Urinary bladder (tissue), 3 donors: ENCODE measurements at regions not wholly inside any gene's neighbourhood (a gene's known extent, or its start where the extent isn't known, plus 50 kb on each side); places are given as distances from the start of the nearest gene placed in this dataset.

ENCODE experiments used
- DNase-seq: peaks from one replicate; pipeline ENCODE4 v3.0.0-alpha.2; 2015; ENCODE audit errors: extremely low spot score
- H3K27ac ChIP-seq: one replicate; pipeline ENCODE4 v1.5.1; 2013; ENCODE audit warnings: low read depth, mild to moderate bottlenecking, moderate library complexity
- H3K36me3 ChIP-seq: one replicate; pipeline ENCODE4 v1.6.1; 2013; ENCODE audit warnings: mild to moderate bottlenecking, moderate library complexity; ENCODE audit not compliant: insufficient read depth
- H3K4me1 ChIP-seq: one replicate; pipeline ENCODE4 v1.6.1; 2013; ENCODE audit warnings: mild to moderate bottlenecking, moderate library complexity; ENCODE audit not compliant: insufficient read depth
- H3K4me3 ChIP-seq: one replicate; pipeline ENCODE4 v1.5.1; 2013; ENCODE audit warnings: low read depth, low read length
- WGBS: extraction: QIAGEN DNeasy Blood & Tissue Kit; methylation state at CpG from one replicate; pipeline ENCODE4 v1.1.7; 2013; 5-methylcytosine and 5-hydroxymethylcytosine counted together
- donor health status: healthy with polysubstance abuse.
- donor health status: healthy.

- H3K36me3 ChIP-seq, result no peaks in the 10 kb centered on the region
- no peak overlapping the region for H3K4me3 ChIP-seq
- DNase-seq, result no peak
- H3K4me1 ChIP-seq, result no peaks in the 10 kb centered on the region
- WGBS, result 94% methylated on average over 2 of the region's 2 CpGs
- no peak overlapping the region for H3K27ac ChIP-seq
These were observed 442.8 kb upstream of the ARRDC4 start for GRCh38 chr15:97517737-97518136.

GRCh38 chr15:97520689-97521088 lies 439.8 kb upstream of the ARRDC4 start:
- no peak for DNase-seq
- Histone ChIP-seq H3K4me1 (no peaks in the 10 kb centered on the region), H3K36me3 (no peaks in the 10 kb centered on the region), H3K27ac (no peak overlapping the region), H3K4me3 (no peak overlapping the region)
- 70% methylated on average over 4 of the region's 4 CpGs for WGBS

GRCh38 chr15:97521381-97522285 lies 438.9 kb upstream of the ARRDC4 start:
- DNase-seq, result no peak
- Histone ChIP-seq H3K27ac (no peak overlapping the region), H3K36me3 (no peaks in the 10 kb centered on the region), H3K4me1 (no peaks in the 10 kb centered on the region), H3K4me3 (no peak overlapping the region)
- WGBS, result 42% methylated on average over 21 of the region's 21 CpGs

- DNase-seq, result no peak
- WGBS, result 77% methylated on average over 16 of the region's 16 CpGs
- Histone ChIP-seq H3K4me3 (no peak overlapping the region), H3K36me3 (no peaks in the 10 kb centered on the region), H3K27ac (no peak overlapping the region), H3K4me1 (no peaks in the 10 kb centered on the region)
These were observed 438.2 kb upstream of the ARRDC4 start for GRCh38 chr15:97522347-97522746.

- Histone ChIP-seq H3K4me1 (no peaks in the 10 kb centered on the region), H3K36me3 (no peaks in the 10 kb centered on the region), H3K4me3 (no peak overlapping the region), H3K27ac (no peak overlapping the region)
- DNase-seq, result no peak
These were observed 434.7 kb upstream of the ARRDC4 start for GRCh38 chr15:97525809-97526208.

GRCh38 chr15:97528238-97528637 lies 432.3 kb upstream of the ARRDC4 start:
- no peak overlapping the region for H3K4me3 ChIP-seq
- WGBS, result 87% methylated on average over 4 of the region's 4 CpGs

GRCh38 chr15:97545799-97546198 lies 414.7 kb upstream of the ARRDC4 start:
- WGBS, result 38% methylated on average over 1 of the region's 1 CpG
- no peaks in the 10 kb centered on the region for H3K36me3 ChIP-seq
- H3K4me1 ChIP-seq, result no peaks in the 10 kb centered on the region
- H3K4me3 ChIP-seq, result no peak overlapping the region
- DNase-seq, result no peak
- no peak overlapping the region for H3K27ac ChIP-seq

More at GRCh38 chr15:97528238-97528637, 432.3 kb upstream of the ARRDC4 start:
- no peak for DNase-seq
- Histone ChIP-seq H3K36me3 (no peaks in the 10 kb centered on the region), H3K27ac (no peak overlapping the region), H3K4me1 (no peaks in the 10 kb centered on the region)

- 60% methylated on average over 2 of the region's 2 CpGs for WGBS
- H3K27ac ChIP-seq, result no peak overlapping the region
- no peak for DNase-seq
- H3K36me3 ChIP-seq, result no peaks in the 10 kb centered on the region
- no peaks in the 10 kb centered on the region for H3K4me1 ChIP-seq
- H3K4me3 ChIP-seq, result no peak overlapping the region
These were observed 413.1 kb upstream of the ARRDC4 start for GRCh38 chr15:97547381-97547780.

GRCh38 chr15:97561529-97561928 lies 399.0 kb upstream of the ARRDC4 start:
- no peak overlapping the region for H3K4me3 ChIP-seq
- no peak overlapping the region for H3K27ac ChIP-seq
- H3K36me3 ChIP-seq, result no peaks in the 10 kb centered on the region
- no peak for DNase-seq
- H3K4me1 ChIP-seq, result no peaks in the 10 kb centered on the region
- 91% methylated on average over 2 of the region's 2 CpGs for WGBS

- no peaks in the 10 kb centered on the region for H3K4me1 ChIP-seq
- H3K4me3 ChIP-seq, result no peak overlapping the region
- H3K27ac ChIP-seq, result no peak overlapping the region
- H3K36me3 ChIP-seq, result peaks cover 1% of the 10 kb centered on the region
- no peak for DNase-seq
- WGBS, result 52% methylated on average over 3 of the region's 3 CpGs
These were observed 397.0 kb upstream of the ARRDC4 start for GRCh38 chr15:97563516-97563915.

GRCh38 chr15:97566961-97567360 lies 393.5 kb upstream of the ARRDC4 start:
- no peak overlapping the region for H3K27ac ChIP-seq
- peaks cover 1% of the 10 kb centered on the region for H3K36me3 ChIP-seq
- no peak for DNase-seq
- no peaks in the 10 kb centered on the region for H3K4me1 ChIP-seq
- H3K4me3 ChIP-seq, result no peak overlapping the region

- no peak overlapping the region for H3K4me3 ChIP-seq
- peaks cover 1% of the 10 kb centered on the region for H3K36me3 ChIP-seq
- no peak for DNase-seq
- WGBS, result 82% methylated on average over 1 of the region's 1 CpG
- no peaks in the 10 kb centered on the region for H3K4me1 ChIP-seq
- no peak overlapping the region for H3K27ac ChIP-seq
These were observed 393.1 kb upstream of the ARRDC4 start for GRCh38 chr15:97567411-97567810.

GRCh38 chr15:97576929-97577645 lies 383.4 kb upstream of the ARRDC4 start:
- Histone ChIP-seq H3K36me3 (no peaks in the 10 kb centered on the region), H3K4me1 (no peaks in the 10 kb centered on the region), H3K27ac (no peak overlapping the region), H3K4me3 (no peak overlapping the region)
- DNase-seq, result no peak
- WGBS, result 72% methylated on average over 5 of the region's 5 CpGs

GRCh38 chr15:97585408-97585807 lies 375.1 kb upstream of the ARRDC4 start:
- no peak overlapping the region for H3K4me3 ChIP-seq
- WGBS, result 97% methylated on average over 10 of the region's 10 CpGs
- no peaks in the 10 kb centered on the region for H3K4me1 ChIP-seq
- H3K36me3 ChIP-seq, result no peaks in the 10 kb centered on the region
- DNase-seq, result no peak
- no peak overlapping the region for H3K27ac ChIP-seq
